NT2/D1 (cell line): ENCODE measurements at regions not wholly inside any gene's neighbourhood (a gene's known extent, or its start where the extent isn't known, plus 50 kb on each side); places are given as distances from the start of the nearest gene placed in this dataset.
"Not testable (repeated sequence)": the region's sequence is repeated elsewhere in the genome, so short reads cannot be mapped to it uniquely, and the experiment has no call there.

Source experiments
- DNase-seq: peaks from one replicate; pipeline ENCODE4 v3.0.0-alpha.2; 2011; ENCODE audit warnings: low read depth, low spot score
- H3K27me3 ChIP-seq: 2 replicates; pipeline ENCODE4 v1.6.0; 2011; ENCODE audit warnings: mild to moderate bottlenecking; ENCODE audit not compliant: insufficient read length, insufficient read depth
- H3K36me3 ChIP-seq: 2 replicates; pipeline ENCODE4 v1.6.1; 2011; ENCODE audit warnings: mild to moderate bottlenecking, low read length, mixed read lengths; ENCODE audit not compliant: insufficient read depth, insufficient read length
- H3K4me1 ChIP-seq: 2 replicates; pipeline ENCODE4 v1.5.1; 2011; ENCODE audit not compliant: insufficient read depth, insufficient read length
- H3K4me3 ChIP-seq: 2 replicates; pipeline ENCODE4 v1.5.1; 2011; ENCODE audit warnings: low read depth; ENCODE audit not compliant: insufficient read length
- H3K9ac ChIP-seq: 2 replicates; pipeline ENCODE4 v1.6.0; 2011; ENCODE audit warnings: low read depth; ENCODE audit not compliant: insufficient read length
- H3K9me3 ChIP-seq: 2 replicates; pipeline ENCODE4 v1.5.1; 2011; ENCODE audit warnings: mild to moderate bottlenecking, low read length; ENCODE audit not compliant: insufficient read depth

DNA sequence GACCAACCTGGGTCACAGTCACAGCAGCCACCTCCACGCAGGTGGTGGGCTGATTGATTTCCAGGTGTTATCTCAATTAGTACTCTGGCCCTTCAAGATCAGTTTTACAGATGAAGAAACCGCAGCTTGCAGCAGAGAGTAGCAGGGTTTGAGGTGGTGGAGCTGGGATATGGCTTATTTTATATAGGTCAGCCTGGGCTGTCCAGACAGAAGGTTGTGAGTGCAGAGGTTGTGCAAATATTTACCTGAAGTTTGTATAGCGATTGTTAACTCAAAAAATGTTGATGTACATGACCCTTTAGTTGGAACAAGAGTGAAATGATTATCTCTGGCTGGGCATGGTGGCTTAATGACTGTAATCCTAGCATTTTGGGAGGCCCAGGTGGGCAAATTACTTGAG is 179.4 kb upstream of the SPATA31A3 start:
- H3K36me3 ChIP-seq, H3K9ac ChIP-seq, H3K4me3 ChIP-seq, H3K4me1 ChIP-seq, DNase-seq, H3K27me3 ChIP-seq, H3K9me3 ChIP-seq: not testable (repeated sequence)

DNA sequence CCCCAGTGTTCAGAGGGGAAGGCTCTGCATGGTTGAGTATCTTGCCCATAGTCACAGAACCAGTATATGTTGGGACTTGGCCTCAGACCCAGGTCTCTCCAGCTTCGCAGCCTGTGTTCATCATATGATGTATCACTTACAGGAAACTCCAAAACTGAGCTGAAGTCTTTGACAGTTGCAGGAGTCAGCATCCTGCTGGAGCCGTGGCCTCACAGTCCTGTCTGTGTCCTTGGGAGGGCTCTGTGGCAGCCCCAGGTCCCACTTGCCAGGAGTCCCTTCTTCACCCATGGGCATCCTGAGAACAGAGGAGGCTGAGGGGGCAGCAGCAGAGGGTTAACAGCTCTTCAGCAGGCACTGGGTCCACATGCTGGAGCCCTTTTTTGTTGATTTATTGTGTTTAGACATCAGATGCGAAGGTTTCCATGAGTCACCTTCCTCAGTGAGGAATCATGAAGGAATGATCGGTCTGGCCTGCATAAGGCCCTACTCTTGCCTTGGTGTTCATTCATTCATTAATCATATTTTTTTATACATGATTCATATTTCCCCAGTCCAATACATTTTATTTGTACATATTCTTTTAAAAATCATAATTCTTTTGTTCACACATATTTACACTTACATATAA is 176.3 kb upstream of the SPATA31A3 start:
- H3K36me3 ChIP-seq, DNase-seq, H3K4me3 ChIP-seq, H3K9ac ChIP-seq, H3K9me3 ChIP-seq, H3K4me1 ChIP-seq, H3K27me3 ChIP-seq: not testable (repeated sequence)

DNA sequence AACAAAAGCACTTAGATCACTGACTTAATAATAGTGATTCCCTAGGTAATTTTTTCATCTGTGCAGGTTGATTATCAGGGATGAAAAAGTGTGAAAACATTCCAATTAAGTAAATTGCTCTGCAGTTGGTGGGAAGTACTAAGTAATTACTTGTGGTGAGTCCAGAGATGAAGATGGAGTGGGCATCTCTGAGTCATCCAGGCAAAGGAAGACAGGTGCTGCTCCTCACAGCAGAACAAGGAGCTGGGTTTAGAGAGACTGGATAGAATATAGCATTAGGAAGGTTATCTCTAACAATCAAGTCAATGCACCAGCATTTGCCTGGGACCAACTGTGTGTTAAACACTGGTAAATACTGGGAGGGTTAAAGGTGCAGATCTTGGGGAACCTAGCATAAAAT is 174.0 kb upstream of the SPATA31A3 start:
- not testable (repeated sequence) for H3K36me3 ChIP-seq, DNase-seq, H3K4me1 ChIP-seq

DNA sequence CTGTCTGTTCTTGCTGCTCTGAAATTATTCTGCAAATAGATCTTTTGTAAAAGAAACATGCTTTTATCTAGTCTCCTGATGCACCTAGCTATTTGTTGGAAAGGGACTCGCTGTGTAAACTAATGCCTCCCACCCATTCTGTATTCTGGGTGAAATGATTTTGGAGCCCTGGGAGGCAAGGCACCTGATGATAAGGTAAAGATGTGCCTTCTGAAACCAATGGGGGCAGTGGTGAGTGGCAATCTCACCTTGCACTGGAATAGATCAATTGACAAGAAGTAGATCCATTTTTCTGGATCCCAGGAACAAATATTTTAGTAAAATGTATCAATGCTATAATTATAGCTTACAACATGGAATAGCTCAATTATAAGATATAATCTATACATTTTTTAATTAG is 170.5 kb upstream of the SPATA31A3 start:
- H3K9ac ChIP-seq = not testable (repeated sequence)

More for the DNA sequence above, 174.0 kb upstream of the SPATA31A3 start:
- not testable (repeated sequence) for H3K9ac ChIP-seq, H3K27me3 ChIP-seq, H3K9me3 ChIP-seq, H3K4me3 ChIP-seq

DNA sequence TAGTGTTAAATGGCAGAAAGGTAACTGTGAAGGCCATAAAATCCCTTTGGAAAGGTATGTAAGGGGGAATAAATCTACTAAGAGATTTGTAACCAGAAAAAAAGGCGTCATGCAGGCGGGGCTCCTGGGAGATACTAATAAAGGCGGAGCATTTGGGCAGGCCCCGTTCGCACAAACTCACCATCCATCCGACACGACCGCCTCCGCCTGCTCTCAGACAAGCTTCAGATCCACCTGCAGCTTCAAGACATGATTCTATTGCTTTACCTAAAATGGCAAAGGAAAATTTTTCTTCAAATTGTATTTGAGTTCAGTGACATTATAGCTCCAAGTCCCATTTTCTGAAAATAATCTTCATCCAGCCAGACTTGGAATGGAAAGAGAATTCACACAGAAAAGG is 162.9 kb upstream of the SPATA31A3 start:
- not testable (repeated sequence) for H3K36me3 ChIP-seq, H3K4me3 ChIP-seq, H3K9ac ChIP-seq, H3K4me1 ChIP-seq, DNase-seq, H3K9me3 ChIP-seq, H3K27me3 ChIP-seq

More for the DNA sequence above, 170.5 kb upstream of the SPATA31A3 start:
- not testable (repeated sequence) for H3K4me1 ChIP-seq, H3K36me3 ChIP-seq, H3K9me3 ChIP-seq, DNase-seq, H3K27me3 ChIP-seq, H3K4me3 ChIP-seq

DNA sequence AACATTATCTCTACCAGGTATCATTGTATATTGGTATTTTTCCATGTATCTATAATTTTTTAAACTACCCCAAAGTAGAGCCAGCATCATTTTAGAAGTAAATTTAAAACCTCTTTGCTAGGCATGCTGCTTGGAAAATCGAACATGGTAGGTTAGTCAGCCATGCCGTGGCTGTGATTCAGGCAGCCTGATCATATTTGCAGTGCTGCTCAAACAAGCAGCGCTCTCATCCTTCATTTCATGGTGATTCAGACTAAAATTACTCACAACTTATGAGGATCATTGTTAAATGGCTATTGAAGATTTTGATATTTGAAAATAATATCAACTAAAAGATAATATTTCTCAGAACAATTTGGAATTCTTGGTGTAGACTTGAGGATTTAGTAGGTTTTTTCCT is 161.2 kb upstream of the SPATA31A3 start:
- DNase-seq, H3K36me3 ChIP-seq, H3K27me3 ChIP-seq, H3K4me1 ChIP-seq, H3K4me3 ChIP-seq, H3K9me3 ChIP-seq, H3K9ac ChIP-seq: not testable (repeated sequence)

DNA sequence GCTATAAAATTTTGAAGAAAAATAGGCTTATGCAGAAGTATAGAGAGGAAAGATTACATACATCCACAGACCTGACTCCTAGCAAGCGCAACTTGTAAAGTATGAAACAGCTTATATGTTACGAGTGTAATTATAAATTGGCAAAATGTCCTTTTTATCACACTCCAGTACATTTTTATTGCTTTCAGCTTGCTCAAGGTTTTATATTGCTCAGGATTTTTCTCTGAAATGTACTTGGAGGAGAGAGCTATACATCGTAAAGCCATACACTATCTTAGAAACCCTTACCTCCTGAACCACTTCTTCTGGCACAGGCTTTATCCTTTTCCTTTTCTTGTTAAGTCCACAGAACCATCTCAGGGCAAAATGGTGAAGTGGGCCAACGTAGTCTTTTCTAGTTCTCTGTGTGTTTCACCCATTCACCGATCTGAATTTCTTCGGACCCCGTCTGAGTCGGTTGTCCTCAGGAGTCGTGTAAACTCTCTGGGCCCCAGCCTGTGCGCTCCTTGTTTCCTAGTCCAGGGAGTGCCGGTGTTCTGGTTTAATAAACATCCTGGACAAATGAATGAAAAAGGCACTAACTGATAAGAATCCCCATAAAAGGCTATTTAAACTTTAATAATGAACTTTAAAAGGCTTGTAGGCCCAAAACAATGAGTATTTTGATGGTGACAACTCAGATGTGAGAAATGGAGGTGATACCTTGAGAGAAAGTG is 150.2 kb upstream of the SPATA31A3 start:
- H3K9me3 ChIP-seq, H3K9ac ChIP-seq, H3K4me1 ChIP-seq, H3K27me3 ChIP-seq, H3K36me3 ChIP-seq, H3K4me3 ChIP-seq, DNase-seq: not testable (repeated sequence)

DNA sequence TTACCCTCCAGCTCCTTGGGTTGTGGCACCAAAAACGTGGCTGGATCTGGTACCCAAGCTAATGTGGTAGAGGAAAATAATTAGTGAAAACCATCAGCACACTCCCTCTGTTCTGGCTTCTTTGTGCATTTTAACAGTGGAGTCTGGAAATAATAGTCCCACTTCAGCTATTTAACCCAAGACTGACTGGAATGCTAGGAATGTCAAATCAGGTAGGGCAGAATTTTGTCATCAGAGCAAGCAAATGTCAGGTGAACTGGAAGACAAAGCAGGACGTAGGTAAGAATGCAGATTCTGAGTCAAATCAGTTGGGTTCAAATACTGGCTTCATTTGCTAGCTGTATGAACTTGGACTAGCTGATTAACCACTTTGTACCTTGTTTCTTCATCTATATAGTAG is 144.0 kb upstream of the SPATA31A3 start:
- not testable (repeated sequence) for H3K4me3 ChIP-seq, H3K27me3 ChIP-seq, H3K4me1 ChIP-seq, H3K9ac ChIP-seq, DNase-seq, H3K36me3 ChIP-seq, H3K9me3 ChIP-seq

DNA sequence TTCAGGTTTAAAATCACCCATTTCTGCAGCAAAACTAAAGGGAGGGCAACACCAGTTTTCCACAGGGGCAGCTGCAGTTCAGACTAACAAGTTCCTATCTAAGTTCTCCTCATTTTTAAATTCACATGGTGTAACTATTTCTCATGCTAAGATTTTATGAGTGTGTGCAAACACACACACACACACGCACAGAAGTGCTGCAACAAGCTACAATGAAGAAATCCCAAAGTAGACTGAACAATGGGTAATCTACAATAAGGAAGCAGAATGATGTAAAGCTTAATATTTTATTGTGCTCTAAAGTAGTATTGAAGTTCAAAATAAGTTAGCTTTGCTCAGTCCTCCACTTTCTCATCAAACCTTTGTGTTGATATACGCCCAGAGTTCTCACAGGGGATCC is 140.8 kb upstream of the SPATA31A3 start:
- not testable (repeated sequence) for H3K4me1 ChIP-seq, H3K27me3 ChIP-seq, H3K9me3 ChIP-seq, DNase-seq, H3K36me3 ChIP-seq, H3K4me3 ChIP-seq, H3K9ac ChIP-seq

DNA sequence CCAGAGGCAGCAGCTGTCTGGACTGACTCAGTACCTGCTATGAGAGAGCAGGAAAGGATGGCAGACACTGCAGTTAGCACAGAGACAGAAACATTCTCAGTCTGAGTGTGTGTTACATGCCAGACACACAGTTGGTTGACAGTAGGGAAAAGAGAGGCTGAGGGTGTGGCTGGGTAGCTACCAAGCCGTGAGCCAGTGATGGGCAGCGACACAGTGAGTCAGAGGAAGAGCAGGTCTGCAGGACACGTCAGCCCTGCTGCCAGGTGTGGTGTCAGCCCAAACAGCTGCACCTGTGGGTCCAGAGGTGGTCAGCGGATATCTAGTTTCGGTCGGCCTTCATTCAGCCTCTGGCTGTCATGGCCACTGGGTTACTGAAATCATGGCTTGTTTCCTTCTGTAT is 124.4 kb upstream of the SPATA31A3 start:
- not testable (repeated sequence) for H3K4me1 ChIP-seq, H3K9ac ChIP-seq, H3K9me3 ChIP-seq, H3K36me3 ChIP-seq, H3K4me3 ChIP-seq, DNase-seq, H3K27me3 ChIP-seq

DNA sequence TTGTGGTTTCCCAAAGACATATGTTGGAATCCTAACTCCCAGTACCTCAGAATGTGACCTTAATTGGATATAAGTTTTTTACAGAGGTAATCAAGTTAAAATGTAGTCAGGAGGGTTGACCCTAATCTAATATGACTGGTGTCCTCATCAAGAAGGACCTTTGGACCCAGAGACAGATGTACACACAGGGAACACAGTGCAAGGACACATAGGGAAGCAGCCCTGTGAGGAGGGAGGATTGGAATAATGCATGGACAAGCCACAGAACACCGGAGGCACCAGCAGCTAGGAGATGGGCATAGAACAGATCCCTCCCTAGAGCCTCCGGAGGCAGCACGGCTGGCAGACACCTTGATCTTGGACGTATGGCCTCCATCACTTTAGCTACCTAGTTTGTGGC is 119.8 kb upstream of the SPATA31A3 start:
- not testable (repeated sequence) for H3K4me3 ChIP-seq, H3K9me3 ChIP-seq, H3K9ac ChIP-seq, DNase-seq, H3K4me1 ChIP-seq, H3K36me3 ChIP-seq, H3K27me3 ChIP-seq

DNA sequence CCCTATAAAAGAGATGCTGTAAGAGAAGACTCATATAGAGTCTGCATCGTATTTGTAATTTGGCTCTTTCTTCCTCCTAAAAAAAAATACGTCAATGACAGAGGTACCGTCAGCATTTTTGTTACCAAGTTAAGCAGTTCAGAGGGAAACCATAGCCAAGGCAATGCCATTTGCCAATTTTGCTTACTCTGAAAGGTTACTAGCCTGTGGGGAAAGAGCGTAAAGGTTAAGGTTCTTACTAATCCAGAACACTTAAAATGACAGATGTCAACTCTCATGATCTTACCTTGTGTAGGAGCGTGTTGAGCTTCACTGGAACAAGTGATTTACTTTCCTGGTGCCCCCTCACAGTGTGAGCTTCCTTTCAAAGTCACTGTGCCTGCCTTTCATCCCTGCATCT is 119.4 kb upstream of the SPATA31A3 start:
- H3K4me1 ChIP-seq, H3K27me3 ChIP-seq, DNase-seq, H3K36me3 ChIP-seq, H3K9ac ChIP-seq, H3K9me3 ChIP-seq, H3K4me3 ChIP-seq: not testable (repeated sequence)
